ENCODE measurements at regions not wholly inside any gene's neighbourhood (a gene's known extent, or its start where the extent isn't known, plus 50 kb on each side); places are given as distances from the start of the nearest gene placed in this dataset.

DNA sequence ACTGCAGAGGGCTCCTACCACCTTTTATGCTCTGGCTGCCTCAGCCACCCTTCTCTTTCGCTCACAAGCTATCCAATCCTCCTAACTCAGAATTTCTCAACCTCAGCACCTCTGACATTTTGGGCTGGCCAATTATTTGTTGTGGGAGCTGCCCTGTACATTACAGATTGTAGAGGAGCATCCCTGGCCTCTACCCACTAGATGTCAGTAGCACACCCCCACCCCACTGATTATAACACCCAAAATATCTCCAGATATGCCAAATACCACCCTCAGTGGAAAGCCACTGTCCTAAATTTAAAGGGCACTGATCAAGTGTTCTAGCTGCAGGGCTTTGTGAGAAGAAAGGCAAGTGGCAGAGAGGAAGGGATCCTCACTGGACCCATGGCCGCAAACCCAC is 443.1 kb downstream of the SOX6 start:
- no peak overlapping the region for H3K4me2 ChIP-seq
- no peaks in the 10 kb centered on the region for H3K4me1 ChIP-seq
- H3K27me3 ChIP-seq, result no peaks in the 10 kb centered on the region
- no peaks in the 10 kb centered on the region for H3K9me3 ChIP-seq (replicated peaks in 1 of 11)
- H3K9ac ChIP-seq, result no peak overlapping the region
- no peak for TF ChIP-seq Cebpa-rat (IDR thresholded peaks at IDR 0.05)
- H3K27ac ChIP-seq, result no peak overlapping the region
- H3K4me3 ChIP-seq, result no peak overlapping the region
- no peaks in the 10 kb centered on the region for H4K20me1 ChIP-seq
- H3K36me3 ChIP-seq, result no peaks in the 10 kb centered on the region

All from BLaER1 treated with 17β-estradiol and CSF1 and Interleukin-3, amounts not matched to agents 10 nM and 100 nM (cell line).